Activated CD4-positive, alpha-beta T cell treated with anti-CD3 and anti-CD28 coated beads for 36 hours (primary cell): ENCODE measurements at regions not wholly inside any gene's neighbourhood (a gene's known extent, or its start where the extent isn't known, plus 50 kb on each side); places are given as distances from the start of the nearest gene placed in this dataset.

ENCODE experiments used
- ATAC-seq: fragments of 200-7000 bp; cut with Tn5 transposase; one replicate; pipeline ENCODE4 v1.10.0; 2021; ENCODE audit warnings: mild to moderate bottlenecking, moderate library complexity
- CTCF ChIA-PET: fragments of 350-600 bp; sonication (Branson Sonifier 250); formaldehyde crosslinking; loops from one replicate; lab custom pipeline; 2021; ENCODE audit warnings: antibody characterized with exemption; lab: Charles Lee
- POLR2A ChIA-PET: fragments of 350-600 bp; sonication (Branson Sonifier 250); formaldehyde crosslinking; loops from one replicate; lab custom pipeline; 2021; ENCODE audit warnings: antibody characterized with exemption, inconsistent platforms; lab: Charles Lee
- DNase-seq: peaks from one replicate; pipeline ENCODE4 v3.0.0-alpha.2; 2020
- H3K27ac Mint-ChIP-seq: one replicate; pipeline ENCODE4 v1.8.0; 2021; ENCODE audit warnings: mixed read lengths
- H3K27me3 Mint-ChIP-seq: one replicate; pipeline ENCODE4 v1.8.0; 2021; ENCODE audit warnings: mixed read lengths
- H3K36me3 Mint-ChIP-seq: one replicate; pipeline ENCODE4 v1.8.0; 2021; ENCODE audit warnings: low read depth, mixed read lengths
- H3K4me1 Mint-ChIP-seq: one replicate; pipeline ENCODE4 v1.8.0; 2021; ENCODE audit warnings: mixed read lengths
- H3K4me3 Mint-ChIP-seq: one replicate; pipeline ENCODE4 v1.8.0; 2021; ENCODE audit warnings: mild to moderate bottlenecking, moderate library complexity, mixed read lengths
- H3K9me3 Mint-ChIP-seq: one replicate; pipeline ENCODE4 v1.8.0; 2021; ENCODE audit warnings: low read depth, mixed read lengths
- intact Hi-C, 2 experiments: fragments of 100-400 bp; cut with DNase I in 1 of 2; cut with micrococcal nuclease in 1 of 2; formaldehyde crosslinking; loops; one replicate each; pipeline versions ENCODE4 v1.14.2 to v1.15.1; 2022 to 2024; cut with DNase I, micrococcal nuclease

GRCh38 chr13:27868641-27869435, 51.0 kb upstream of the PDX1 start:
- no peak for DNase-seq
- intact Hi-C loops, result loop anchor here (1.0 kb wide), 2 partner anchors 84 to 115 kb away; no protein-coding TSS in a partner anchor
- H3K4me1 Mint-ChIP-seq, result no peaks in the 10 kb centered on the region
- peaks cover 24% of the 10 kb centered on the region for H3K27me3 Mint-ChIP-seq
- H3K36me3 Mint-ChIP-seq, result no peaks in the 10 kb centered on the region
- H3K9me3 Mint-ChIP-seq, result no peaks in the 10 kb centered on the region
- ChIA-PET POLR2A (no interaction called here), CTCF (interaction anchor here (0.8 to 2.7 kb wide), 25 partner anchors 9 to 927 kb away, joined by 3 to 29 read pairs (median 4); no protein-coding TSS in a partner anchor)
- no peak for ATAC-seq
- no peak overlapping the region for H3K27ac Mint-ChIP-seq
- H3K4me3 Mint-ChIP-seq, result no peak overlapping the region

GRCh38 chr13:27869436-27870095, 50.2 kb upstream of the PDX1 start:
- intact Hi-C loops, result loop anchor here (1.0 kb wide), 2 partner anchors 84 to 115 kb away; no protein-coding TSS in a partner anchor
- Mint-ChIP-seq H3K36me3 (no peaks in the 10 kb centered on the region), H3K9me3 (no peaks in the 10 kb centered on the region)

More at GRCh38 chr13:27869436-27870095, 50.2 kb upstream of the PDX1 start:
- ChIA-PET CTCF (interaction anchor here (0.7 to 2.7 kb wide), 25 partner anchors 10 to 927 kb away, joined by 3 to 29 read pairs (median 4); no protein-coding TSS in a partner anchor), POLR2A (no interaction called here)
- ATAC-seq, result no peak
- peaks cover 24% of the 10 kb centered on the region for H3K27me3 Mint-ChIP-seq
- no peak for DNase-seq
- H3K27ac Mint-ChIP-seq, result no peak overlapping the region
- H3K4me3 Mint-ChIP-seq, result no peak overlapping the region
- no peaks in the 10 kb centered on the region for H3K4me1 Mint-ChIP-seq
